UCSD-AML1 (cell line): ENCODE measurements at regions not wholly inside any gene's neighbourhood (a gene's known extent, or its start where the extent isn't known, plus 50 kb on each side); places are given as distances from the start of the nearest gene placed in this dataset.

ENCODE experiments used
- DNase-seq: peaks from one replicate; lab custom pipeline; 2025; ENCODE audit not compliant: unreplicated experiment; lab: John Stamatoyannopoulos, UW

- no peak for DNase-seq
These were observed 1076.1 kb upstream of the CADM2 start for GRCh38 chr3:83882701-83883100.

GRCh38 chr3:83890039-83890762 lies 1068.6 kb upstream of the CADM2 start:
- no peak for DNase-seq

GRCh38 chr3:83890763-83891135 lies 1068.0 kb upstream of the CADM2 start:
- no peak for DNase-seq

GRCh38 chr3:83894223-83894622 lies 1064.6 kb upstream of the CADM2 start:
- DNase-seq, result no peak

GRCh38 chr3:83895892-83896291 lies 1062.9 kb upstream of the CADM2 start:
- no peak for DNase-seq

GRCh38 chr3:83902787-83903533 lies 1055.8 kb upstream of the CADM2 start:
- DNase-seq, result no peak

GRCh38 chr3:83913381-83913780 lies 1045.4 kb upstream of the CADM2 start:
- no peak for DNase-seq

GRCh38 chr3:83926291-83926690 lies 1032.5 kb upstream of the CADM2 start:
- DNase-seq, result no peak

GRCh38 chr3:83928391-83928790 lies 1030.4 kb upstream of the CADM2 start:
- peak; percentile 6 for DNase-seq

GRCh38 chr3:83928903-83929302 lies 1029.9 kb upstream of the CADM2 start:
- DNase-seq, result no peak

- DNase-seq, result peak; percentile 35
These were observed 1024.4 kb upstream of the CADM2 start for GRCh38 chr3:83934192-83935021.

- no peak for DNase-seq
These were observed 1020.3 kb upstream of the CADM2 start for GRCh38 chr3:83938491-83938890.

GRCh38 chr3:83941990-83942745 lies 1016.6 kb upstream of the CADM2 start:
- DNase-seq, result peak; percentile 7

GRCh38 chr3:83946049-83946448 lies 1012.7 kb upstream of the CADM2 start:
- DNase-seq, result no peak

GRCh38 chr3:83946554-83946953 lies 1012.2 kb upstream of the CADM2 start:
- DNase-seq, result peak; percentile 13

GRCh38 chr3:83948771-83949170 lies 1010.0 kb upstream of the CADM2 start:
- DNase-seq, result no peak

GRCh38 chr3:83953417-83954089 lies 1005.2 kb upstream of the CADM2 start:
- no peak for DNase-seq

GRCh38 chr3:83956431-83956830 lies 1002.4 kb upstream of the CADM2 start:
- no peak for DNase-seq

GRCh38 chr3:83968356-83968755 lies 990.4 kb upstream of the CADM2 start:
- no peak for DNase-seq

- no peak for DNase-seq
These were observed 987.1 kb upstream of the CADM2 start for GRCh38 chr3:83971666-83972065.
